Activated naive CD4-positive, alpha-beta T cell treated with anti-CD3 and anti-CD28 coated beads for 36 hours (primary cell): ENCODE measurements at regions not wholly inside any gene's neighbourhood (a gene's known extent, or its start where the extent isn't known, plus 50 kb on each side); places are given as distances from the start of the nearest gene placed in this dataset.

Experiments used
- CTCF ChIA-PET: fragments of 350-600 bp; sonication (Branson Sonifier 250); formaldehyde crosslinking; loops from one replicate; lab custom pipeline; 2021; ENCODE audit warnings: antibody characterized with exemption; lab: Charles Lee
- DNase-seq: peaks from one replicate; pipeline ENCODE4 v3.0.0-alpha.2; 2020
- H3K27ac Mint-ChIP-seq: one replicate; pipeline ENCODE4 v1.8.0; 2021; ENCODE audit warnings: mild to moderate bottlenecking, mixed read lengths
- H3K27me3 Mint-ChIP-seq: one replicate; pipeline ENCODE4 v1.8.0; 2021; ENCODE audit warnings: low read depth, mixed read lengths
- H3K36me3 Mint-ChIP-seq: one replicate; pipeline ENCODE4 v1.8.0; 2021; ENCODE audit warnings: low read depth, mixed read lengths
- H3K4me1 Mint-ChIP-seq: one replicate; pipeline ENCODE4 v1.8.0; 2021; ENCODE audit warnings: low read depth, mixed read lengths
- H3K4me3 Mint-ChIP-seq: one replicate; pipeline ENCODE4 v1.8.0; 2021; ENCODE audit warnings: mild to moderate bottlenecking, moderate library complexity, mixed read lengths
- H3K9me3 Mint-ChIP-seq: one replicate; pipeline ENCODE4 v1.8.0; 2021; ENCODE audit warnings: mixed read lengths
- intact Hi-C: fragments of 100-400 bp; cut with micrococcal nuclease; formaldehyde crosslinking; loops from one replicate; pipeline ENCODE4 v1.15.1; 2023

DNA sequence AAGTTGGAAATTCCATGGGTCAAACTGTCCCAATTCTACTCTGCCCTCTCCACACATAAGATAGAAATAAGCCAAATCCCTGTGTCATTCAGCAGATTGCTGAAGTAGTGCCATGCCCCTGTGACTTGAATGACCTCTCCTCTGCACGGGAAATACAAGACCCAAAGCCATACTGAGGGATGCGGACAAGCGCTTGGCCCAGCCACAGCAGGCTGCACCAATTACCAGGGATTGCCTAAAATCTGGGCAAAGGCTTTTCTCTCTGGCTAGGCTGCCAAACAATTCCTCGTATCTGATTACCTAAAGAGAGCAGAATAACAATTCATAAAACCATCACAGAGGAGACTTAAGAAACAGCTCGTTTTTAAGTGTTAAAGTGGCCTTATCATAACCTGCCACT is 421.8 kb upstream of the JARID2 start:
- Mint-ChIP-seq H3K4me3 (no peak overlapping the region), H3K4me1 (peaks cover 14% of the 10 kb centered on the region), H3K27me3 (no peaks in the 10 kb centered on the region), H3K27ac (no peak overlapping the region), H3K9me3 (no peaks in the 10 kb centered on the region), H3K36me3 (no peaks in the 10 kb centered on the region)
- intact Hi-C loops: no loop called here
- no peak for DNase-seq
- CTCF ChIA-PET: interaction anchor here (0.6 kb wide), 1 partner anchor 296 kb away, joined by 3 read pairs; no protein-coding TSS in a partner anchor

DNA sequence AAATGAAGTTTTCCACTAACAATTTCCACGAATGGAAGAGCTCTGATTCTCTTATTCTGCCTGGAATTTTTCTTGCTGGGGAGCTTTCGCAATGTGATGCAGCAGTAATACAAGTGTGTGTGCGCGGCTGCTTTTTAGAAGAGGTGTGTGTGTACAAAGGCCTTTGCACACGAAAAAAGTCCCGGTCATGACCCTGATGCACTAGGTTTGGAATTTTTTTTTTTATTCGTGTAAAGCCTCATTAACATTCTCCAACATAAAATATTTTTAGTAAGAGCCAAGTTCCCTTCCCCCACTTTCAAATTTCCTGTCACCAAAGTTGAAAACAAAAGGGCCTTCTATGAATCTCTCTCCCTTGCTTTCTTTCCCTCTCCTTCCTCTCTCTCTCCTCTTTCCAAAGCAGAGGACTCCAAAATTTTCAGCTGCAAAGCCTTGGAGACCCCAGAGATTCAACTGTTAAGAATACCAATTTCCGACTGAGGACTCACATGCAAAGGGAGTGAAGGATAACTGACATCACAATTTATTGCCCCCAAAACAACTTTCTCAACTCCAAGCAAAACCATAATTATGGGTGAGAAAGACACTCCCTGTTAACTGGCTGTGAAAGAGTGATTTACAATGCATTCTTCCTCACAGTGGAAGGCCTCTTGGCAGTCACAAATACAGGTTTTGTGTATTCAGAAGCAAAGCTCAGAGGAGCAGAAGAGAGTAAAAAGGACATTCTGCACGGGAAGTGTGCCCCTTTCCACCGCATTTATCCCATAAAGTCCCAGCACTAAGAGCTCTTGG is 421.2 kb upstream of the JARID2 start:
- Mint-ChIP-seq H3K4me3 (no peak overlapping the region), H3K4me1 (peaks cover 14% of the 10 kb centered on the region), H3K9me3 (no peaks in the 10 kb centered on the region), H3K27me3 (no peaks in the 10 kb centered on the region), H3K36me3 (no peaks in the 10 kb centered on the region), H3K27ac (no peak overlapping the region)
- intact Hi-C loops: no loop called here
- CTCF ChIA-PET: interaction anchor here (0.6 kb wide), 1 partner anchor 296 kb away, joined by 3 read pairs; no protein-coding TSS in a partner anchor
- no peak for DNase-seq

DNA sequence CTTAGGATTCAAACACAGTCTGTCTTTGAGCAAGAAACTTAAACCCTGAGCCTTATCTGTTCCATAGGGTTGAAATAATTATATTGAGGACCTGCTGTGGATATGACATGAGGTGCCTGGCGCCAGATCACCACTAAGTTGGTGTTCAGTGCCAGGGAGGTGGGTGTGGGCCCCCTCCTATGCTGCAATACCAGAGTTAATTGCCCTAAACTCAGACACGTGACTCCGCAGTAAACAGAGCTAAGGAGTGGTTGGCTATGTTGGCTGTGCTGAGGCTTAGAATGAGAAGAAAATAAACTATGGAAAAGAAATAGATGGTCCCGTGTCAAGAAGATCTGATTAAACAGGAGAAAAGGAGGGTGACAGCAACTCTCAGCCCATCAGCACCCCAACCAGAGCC is 419.4 kb upstream of the JARID2 start:
- intact Hi-C loops: no loop called here

DNA sequence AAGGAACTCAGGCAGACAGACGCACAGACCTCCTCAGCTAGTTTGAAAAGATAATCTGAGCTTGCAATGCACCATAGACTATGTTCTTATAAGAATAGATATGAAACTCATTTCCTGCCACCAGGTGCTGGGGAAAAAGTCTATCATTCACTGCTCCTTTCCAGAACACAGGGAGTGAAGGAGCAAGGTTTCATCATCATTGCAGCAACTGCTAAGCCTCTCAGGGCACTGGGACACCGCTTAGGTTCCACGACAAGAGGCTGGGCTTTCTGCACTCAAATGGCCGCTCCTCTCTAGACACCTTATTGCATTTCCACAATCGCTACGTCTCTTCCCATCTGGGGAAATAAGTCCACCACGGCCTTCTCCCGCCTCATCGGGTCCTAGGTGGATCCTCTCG is 418.5 kb upstream of the JARID2 start:
- Mint-ChIP-seq H3K9me3 (no peaks in the 10 kb centered on the region), H3K27me3 (no peaks in the 10 kb centered on the region), H3K36me3 (no peaks in the 10 kb centered on the region), H3K4me1 (peaks cover 2% of the 10 kb centered on the region), H3K27ac (no peak overlapping the region), H3K4me3 (no peak overlapping the region)
- DNase-seq: no peak
- CTCF ChIA-PET: no interaction called here
- intact Hi-C loops: no loop called here

More for the DNA sequence above, 419.4 kb upstream of the JARID2 start:
- no peak for DNase-seq
- no peaks in the 10 kb centered on the region for H3K36me3 Mint-ChIP-seq
- peaks cover 4% of the 10 kb centered on the region for H3K4me1 Mint-ChIP-seq
- H3K27me3 Mint-ChIP-seq: no peaks in the 10 kb centered on the region
- CTCF ChIA-PET: no interaction called here
- no peaks in the 10 kb centered on the region for H3K9me3 Mint-ChIP-seq
- no peak overlapping the region for H3K4me3 Mint-ChIP-seq
- H3K27ac Mint-ChIP-seq: no peak overlapping the region

DNA sequence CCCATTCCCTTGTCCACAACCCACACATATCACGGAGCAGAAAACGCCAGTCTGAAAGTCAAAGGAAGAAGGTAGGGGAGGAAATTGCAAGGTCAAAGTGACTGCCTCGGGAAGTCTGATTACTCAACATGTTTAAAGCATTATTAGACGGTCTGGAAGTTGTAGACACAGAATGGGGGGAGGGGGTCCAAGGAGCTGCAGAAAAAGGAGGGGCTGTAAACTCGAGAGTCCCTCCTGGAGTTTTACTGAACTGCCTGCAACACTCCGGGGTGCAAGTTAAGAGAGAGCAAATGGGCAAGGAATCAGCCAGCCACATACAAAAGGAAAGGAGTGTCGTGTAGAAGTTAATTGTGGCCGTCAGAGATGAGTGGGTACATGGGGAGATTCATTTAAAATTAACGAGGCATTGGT is 417.7 kb upstream of the JARID2 start:
- intact Hi-C loops: no loop called here
- CTCF ChIA-PET: no interaction called here
- H3K36me3 Mint-ChIP-seq: no peaks in the 10 kb centered on the region
- no peak overlapping the region for H3K4me3 Mint-ChIP-seq
- no peaks in the 10 kb centered on the region for H3K27me3 Mint-ChIP-seq
- no peaks in the 10 kb centered on the region for H3K9me3 Mint-ChIP-seq
- H3K4me1 Mint-ChIP-seq: peaks cover 2% of the 10 kb centered on the region
- no peak overlapping the region for H3K27ac Mint-ChIP-seq
- no peak for DNase-seq

DNA sequence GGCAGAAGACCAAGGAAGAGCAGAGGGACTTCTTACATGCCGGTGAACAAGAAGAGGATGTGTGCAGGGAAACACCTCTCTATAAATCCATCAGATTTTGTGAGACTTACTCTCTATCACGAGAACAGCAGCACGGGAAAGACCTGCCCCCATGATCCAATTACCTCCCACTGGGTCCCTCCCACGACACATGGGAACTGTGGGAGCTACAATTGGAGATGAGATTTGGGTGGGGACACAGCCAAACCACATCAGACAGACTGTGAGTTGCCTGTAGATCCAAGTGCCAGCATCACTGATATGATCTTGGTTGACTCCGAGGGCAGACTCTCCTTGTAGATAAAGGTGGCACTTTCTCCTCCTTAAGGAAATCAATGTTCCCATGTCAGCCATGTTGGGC is 414.8 kb upstream of the JARID2 start:
- Mint-ChIP-seq H3K4me3 (no peak overlapping the region), H3K9me3 (no peaks in the 10 kb centered on the region), H3K4me1 (no peaks in the 10 kb centered on the region), H3K27ac (no peak overlapping the region), H3K27me3 (no peaks in the 10 kb centered on the region), H3K36me3 (no peaks in the 10 kb centered on the region)
- intact Hi-C loops: no loop called here
- no peak for DNase-seq
- CTCF ChIA-PET: no interaction called here

DNA sequence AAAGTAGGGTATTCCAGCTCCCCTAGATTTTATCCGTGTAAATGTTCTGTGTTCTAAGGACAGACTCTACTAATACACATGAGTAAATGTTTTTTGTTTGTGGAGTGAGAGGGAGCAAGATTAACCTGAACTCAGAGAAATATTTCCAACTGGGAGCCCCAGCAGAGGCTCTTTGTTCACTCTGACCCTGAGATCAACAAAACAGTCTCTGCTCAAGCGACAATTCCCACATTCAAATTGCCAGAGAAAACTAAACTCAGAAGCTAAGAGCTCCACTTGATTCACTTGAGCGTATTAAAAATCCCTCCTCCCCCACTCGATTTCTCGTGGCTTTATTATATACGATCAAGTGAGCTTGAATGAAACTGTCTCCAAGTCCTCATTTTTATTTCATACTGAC is 413.9 kb upstream of the JARID2 start:
- intact Hi-C loops: no loop called here
- Mint-ChIP-seq H3K27ac (no peak overlapping the region), H3K4me3 (no peak overlapping the region), H3K27me3 (peaks cover 2% of the 10 kb centered on the region), H3K9me3 (no peaks in the 10 kb centered on the region), H3K4me1 (no peaks in the 10 kb centered on the region), H3K36me3 (no peaks in the 10 kb centered on the region)
- CTCF ChIA-PET: interaction anchor here (0.7 kb wide), 1 partner anchor 24 kb away, joined by 3 read pairs; no protein-coding TSS in a partner anchor
- DNase-seq: no peak

DNA sequence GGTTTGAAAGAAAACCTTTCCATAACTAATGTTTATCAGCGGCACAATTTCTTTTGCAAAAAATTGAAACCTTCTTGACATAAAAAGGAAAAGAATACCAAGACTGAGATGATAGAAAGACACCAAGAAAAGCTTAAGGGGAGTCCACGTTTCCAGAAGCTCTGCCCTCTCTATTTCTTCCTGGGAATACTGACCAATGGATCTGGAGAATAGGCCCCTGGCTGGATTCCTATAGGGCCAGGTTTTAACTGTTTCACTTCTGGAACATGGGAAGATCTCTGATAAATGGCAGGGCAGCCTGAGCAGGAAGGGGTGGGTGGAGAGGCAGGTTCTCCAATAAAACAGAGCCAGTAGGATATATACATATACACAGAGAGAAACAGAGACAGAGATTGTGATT is 413.4 kb upstream of the JARID2 start:
- Mint-ChIP-seq H3K36me3 (no peaks in the 10 kb centered on the region), H3K4me3 (no peak overlapping the region), H3K9me3 (no peaks in the 10 kb centered on the region), H3K27me3 (peaks cover 4% of the 10 kb centered on the region), H3K4me1 (no peaks in the 10 kb centered on the region), H3K27ac (no peak overlapping the region)
- CTCF ChIA-PET: no interaction called here
- intact Hi-C loops: no loop called here
- DNase-seq: no peak

DNA sequence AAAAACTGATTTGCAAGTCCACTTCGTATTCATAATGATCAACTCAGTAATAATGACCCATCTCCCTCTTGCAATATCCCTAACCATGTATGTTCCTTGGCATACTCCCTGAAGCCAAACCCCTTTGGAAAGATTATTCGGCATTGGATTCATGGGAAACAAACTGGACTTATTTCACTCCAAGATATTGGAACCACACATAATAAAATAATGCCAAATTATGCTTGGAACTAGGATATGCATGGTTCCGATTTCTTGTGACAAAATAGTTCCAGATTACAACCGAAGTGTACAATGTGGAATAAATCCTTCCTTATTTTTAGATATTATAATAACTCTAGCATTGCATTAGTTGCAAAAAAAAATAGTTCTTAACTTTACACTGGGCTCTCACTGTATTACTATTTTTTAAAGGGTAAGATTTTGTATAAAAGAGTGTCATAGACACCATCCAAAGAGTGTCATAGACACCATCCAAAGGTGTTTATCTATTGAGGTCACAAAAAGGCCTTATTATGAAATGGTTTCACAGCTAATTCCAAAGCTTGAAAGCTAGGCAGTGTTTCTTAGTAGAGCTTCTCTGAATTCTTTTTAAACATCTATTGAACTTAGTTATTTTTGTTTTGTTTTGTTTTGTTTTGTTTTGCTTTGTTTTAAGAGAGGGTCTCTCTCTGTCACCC is 410.9 kb upstream of the JARID2 start:
- DNase-seq: no peak
- Mint-ChIP-seq H3K27me3 (peaks cover 6% of the 10 kb centered on the region), H3K4me1 (no peaks in the 10 kb centered on the region), H3K36me3 (no peaks in the 10 kb centered on the region), H3K4me3 (no peak overlapping the region), H3K27ac (no peak overlapping the region), H3K9me3 (no peaks in the 10 kb centered on the region)
- intact Hi-C loops: no loop called here
- CTCF ChIA-PET: no interaction called here

DNA sequence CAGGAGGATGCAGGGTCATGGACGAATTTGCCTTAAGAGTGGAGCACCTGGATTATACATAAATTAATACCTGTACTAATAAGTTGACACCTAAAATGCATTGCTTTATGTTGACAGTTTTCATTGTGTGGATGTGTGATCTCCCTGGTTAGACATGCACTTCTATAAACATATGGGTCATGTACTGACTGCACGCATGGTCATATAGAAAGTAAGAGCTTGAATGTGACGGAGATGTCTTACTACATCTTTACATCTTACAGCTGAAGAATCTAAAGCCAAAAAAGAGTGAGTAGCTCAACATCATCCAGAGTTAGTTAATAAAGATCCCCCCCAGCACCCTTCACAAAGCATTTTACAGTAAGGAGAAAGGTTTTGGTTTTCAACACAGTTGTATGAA is 408.4 kb upstream of the JARID2 start:
- no peaks in the 10 kb centered on the region for H3K4me1 Mint-ChIP-seq
- DNase-seq: no peak
- no peak overlapping the region for H3K4me3 Mint-ChIP-seq
- no peaks in the 10 kb centered on the region for H3K9me3 Mint-ChIP-seq
- intact Hi-C loops: no loop called here
- CTCF ChIA-PET: no interaction called here
- no peak overlapping the region for H3K27ac Mint-ChIP-seq
- no peaks in the 10 kb centered on the region for H3K36me3 Mint-ChIP-seq
- H3K27me3 Mint-ChIP-seq: peaks cover 6% of the 10 kb centered on the region

DNA sequence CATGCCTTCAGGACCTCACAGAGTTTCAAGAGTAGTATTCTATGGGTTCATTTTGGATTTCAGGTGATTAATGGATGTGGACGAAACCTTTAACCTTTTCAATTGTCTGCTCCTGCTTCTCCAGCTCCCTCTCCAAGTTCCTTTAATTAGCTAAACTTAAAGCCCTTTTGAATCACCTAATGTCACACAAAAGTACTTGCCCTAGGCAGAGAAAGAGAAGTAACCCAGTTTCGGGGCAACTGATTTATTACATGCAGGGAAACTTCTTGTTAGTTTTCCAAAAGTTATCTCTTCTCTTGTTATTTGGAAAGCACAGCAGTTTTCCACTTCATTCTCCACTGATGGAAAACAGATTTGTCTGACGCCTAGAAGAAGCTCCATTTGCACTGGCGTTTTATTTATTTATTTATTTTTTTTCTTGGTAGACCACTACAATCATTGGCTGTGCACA is 407.7 kb upstream of the JARID2 start:
- intact Hi-C loops: no loop called here
- Mint-ChIP-seq H3K9me3 (no peaks in the 10 kb centered on the region), H3K4me3 (no peak overlapping the region), H3K27ac (no peak overlapping the region), H3K4me1 (no peaks in the 10 kb centered on the region), H3K36me3 (no peaks in the 10 kb centered on the region), H3K27me3 (peaks cover 6% of the 10 kb centered on the region)
- no peak for DNase-seq
- CTCF ChIA-PET: interaction anchor here (0.7 kb wide), 1 partner anchor 49 kb away, joined by 3 read pairs; no protein-coding TSS in a partner anchor

DNA sequence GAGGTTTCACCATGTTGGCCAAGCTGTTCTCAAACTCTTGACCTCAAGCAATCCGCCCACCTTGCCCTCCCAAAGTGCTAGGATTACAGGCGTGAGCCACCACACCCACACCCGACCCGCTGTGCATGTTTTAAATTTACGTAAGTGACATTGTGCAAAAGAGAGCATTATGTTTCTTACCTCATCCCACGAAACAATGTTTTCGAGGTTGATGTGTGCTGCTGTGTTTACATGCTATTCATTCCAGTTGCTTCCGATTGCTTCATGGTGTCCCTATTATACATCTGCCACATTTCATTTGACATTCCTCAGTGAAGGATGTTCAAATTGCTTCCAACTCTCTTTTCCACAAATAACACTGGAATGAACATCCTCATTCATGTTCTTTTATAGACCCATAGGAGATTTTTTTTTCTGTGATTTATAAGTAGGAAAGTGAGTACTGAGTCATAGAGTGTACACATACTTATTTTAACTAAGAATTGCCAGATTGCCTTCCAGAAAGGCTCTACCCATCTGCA is 403.9 kb upstream of the JARID2 start:
- no peak for DNase-seq
- Mint-ChIP-seq H3K4me3 (no peak overlapping the region), H3K9me3 (no peaks in the 10 kb centered on the region), H3K36me3 (no peaks in the 10 kb centered on the region), H3K4me1 (no peaks in the 10 kb centered on the region), H3K27me3 (peaks cover 4% of the 10 kb centered on the region), H3K27ac (no peak overlapping the region)
- intact Hi-C loops: no loop called here
- CTCF ChIA-PET: no interaction called here
